SK-N-MC (cell line): ENCODE measurements at regions not wholly inside any gene's neighbourhood (a gene's known extent, or its start where the extent isn't known, plus 50 kb on each side); places are given as distances from the start of the nearest gene placed in this dataset.

Source experiments
- EZH2 ChIP-seq: fragments of 200-600 bp; sonication (generic); IDR thresholded peaks from one replicate; pipeline ENCODE4 v1.6.1; 2017; ENCODE audit warnings: antibody characterized with exemption
- FOXP2 ChIP-seq: optimal IDR thresholded peaks from 2 replicates; pipeline ENCODE3; 2011; ENCODE audit warnings: mild to moderate bottlenecking, moderate library complexity; ENCODE audit not compliant: insufficient read depth; ENCODE audit errors: extremely low read length, control extremely low read depth
- POLR2AphosphoS5 ChIP-seq: IDR thresholded peaks from 2 replicates; pipeline ENCODE4 v1.6.1; 2012; ENCODE audit warnings: mild to moderate bottlenecking, low read depth, low read length, borderline replicate concordance

DNA sequence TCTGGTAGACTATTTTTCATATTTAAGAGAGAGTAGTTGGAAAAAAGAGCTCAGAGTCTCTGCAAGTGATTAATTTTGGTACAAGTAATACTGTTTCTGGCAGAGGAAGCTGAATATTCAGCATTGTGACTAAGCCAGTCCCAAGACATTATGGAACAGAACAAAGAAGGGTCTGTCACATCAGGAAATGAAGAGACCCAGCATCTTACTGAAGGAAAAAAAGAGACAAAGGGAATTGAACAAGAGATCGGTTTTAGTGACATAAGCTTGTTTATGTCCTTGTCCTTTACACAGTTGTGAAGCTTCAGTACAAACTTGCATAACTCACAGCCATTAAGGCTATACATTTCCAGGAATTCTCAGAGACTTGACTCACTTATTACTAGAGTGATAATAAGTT lies 568.5 kb upstream of the SLC8A1 start:
- TF ChIP-seq POLR2AphosphoS5, result no peak
- TF ChIP-seq EZH2, result no peak
- no peak for TF ChIP-seq FOXP2
